Nephron (organoid): ENCODE measurements at regions not wholly inside any gene's neighbourhood (a gene's known extent, or its start where the extent isn't known, plus 50 kb on each side); places are given as distances from the start of the nearest gene placed in this dataset.
"Not testable (repeated sequence)": the region's sequence is repeated elsewhere in the genome, so short reads cannot be mapped to it uniquely, and the experiment has no call there.

Experiments
- H3K27ac Mint-ChIP-seq, 3 experiments: 2 replicates each; pipeline ENCODE4 v1.8.0; 2020; ENCODE audit warnings: mixed read lengths in 3 of 3, mild to moderate bottlenecking in 2 of 3, moderate library complexity in 1 of 3
- H3K27me3 Mint-ChIP-seq: 2 replicates; pipeline ENCODE4 v1.8.0; 2021; ENCODE audit warnings: low read depth, mild to moderate bottlenecking, moderate library complexity, mixed read lengths
- H3K36me3 Mint-ChIP-seq: 2 replicates; pipeline ENCODE4 v1.8.0; 2020; ENCODE audit warnings: low read depth, mixed read lengths
- H3K4me1 Mint-ChIP-seq: 2 replicates; pipeline ENCODE4 v1.8.0; 2020; ENCODE audit warnings: mixed read lengths
- H3K4me3 Mint-ChIP-seq, 3 experiments: 2 replicates each; pipeline ENCODE4 v1.8.0; 2020; ENCODE audit warnings: mild to moderate bottlenecking in 3 of 3, mixed read lengths in 3 of 3, moderate library complexity in 2 of 3
- H3K9me3 Mint-ChIP-seq: 2 replicates; pipeline ENCODE4 v1.8.0; 2020; ENCODE audit warnings: mixed read lengths
- TF ChIP-seq, protein P1 (sequence below), 3 experiments: fragments of 200-600 bp; sonication (generic); IDR thresholded peaks; one replicate each; pipeline ENCODE4 v1.5.0; 2021; ENCODE audit warnings: antibody characterized with exemption in 3 of 3; ENCODE audit not compliant: unreplicated experiment in 3 of 3

DNA sequence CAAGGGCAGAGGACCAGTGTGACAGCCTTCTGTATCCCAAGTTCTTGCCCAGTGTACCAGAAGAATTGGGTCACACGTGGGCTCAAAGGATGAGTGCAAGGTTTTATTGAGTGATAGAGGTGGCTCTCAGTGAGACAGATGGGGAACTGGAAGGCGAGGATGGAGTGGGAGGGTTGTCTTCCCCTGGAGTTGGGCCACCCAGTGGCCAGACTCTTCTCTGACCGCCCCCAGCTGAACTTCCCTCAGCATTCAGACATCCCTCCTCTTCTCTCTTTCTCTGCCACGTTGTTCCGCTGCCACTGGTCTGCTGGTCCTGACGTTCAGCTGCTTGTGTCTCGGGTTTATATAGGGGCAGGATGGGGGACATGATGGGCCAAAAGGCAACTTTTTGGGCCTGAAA is 150.1 kb upstream of the IVNS1ABP start:
- no peaks in the 10 kb centered on the region for H3K36me3 Mint-ChIP-seq
- no peak overlapping the region for H3K4me3 Mint-ChIP-seq
- TF ChIP-seq, protein P1, sequence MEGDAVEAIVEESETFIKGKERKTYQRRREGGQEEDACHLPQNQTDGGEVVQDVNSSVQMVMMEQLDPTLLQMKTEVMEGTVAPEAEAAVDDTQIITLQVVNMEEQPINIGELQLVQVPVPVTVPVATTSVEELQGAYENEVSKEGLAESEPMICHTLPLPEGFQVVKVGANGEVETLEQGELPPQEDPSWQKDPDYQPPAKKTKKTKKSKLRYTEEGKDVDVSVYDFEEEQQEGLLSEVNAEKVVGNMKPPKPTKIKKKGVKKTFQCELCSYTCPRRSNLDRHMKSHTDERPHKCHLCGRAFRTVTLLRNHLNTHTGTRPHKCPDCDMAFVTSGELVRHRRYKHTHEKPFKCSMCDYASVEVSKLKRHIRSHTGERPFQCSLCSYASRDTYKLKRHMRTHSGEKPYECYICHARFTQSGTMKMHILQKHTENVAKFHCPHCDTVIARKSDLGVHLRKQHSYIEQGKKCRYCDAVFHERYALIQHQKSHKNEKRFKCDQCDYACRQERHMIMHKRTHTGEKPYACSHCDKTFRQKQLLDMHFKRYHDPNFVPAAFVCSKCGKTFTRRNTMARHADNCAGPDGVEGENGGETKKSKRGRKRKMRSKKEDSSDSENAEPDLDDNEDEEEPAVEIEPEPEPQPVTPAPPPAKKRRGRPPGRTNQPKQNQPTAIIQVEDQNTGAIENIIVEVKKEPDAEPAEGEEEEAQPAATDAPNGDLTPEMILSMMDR (IDR thresholded peaks at IDR 0.05; ENCODE audit: unreplicated experiment in 3 of 3) = no peak
- no peak overlapping the region for H3K27ac Mint-ChIP-seq
- no peaks in the 10 kb centered on the region for H3K9me3 Mint-ChIP-seq
- peaks cover 12% of the 10 kb centered on the region for H3K4me1 Mint-ChIP-seq
- peaks cover 11% of the 10 kb centered on the region for H3K27me3 Mint-ChIP-seq

DNA sequence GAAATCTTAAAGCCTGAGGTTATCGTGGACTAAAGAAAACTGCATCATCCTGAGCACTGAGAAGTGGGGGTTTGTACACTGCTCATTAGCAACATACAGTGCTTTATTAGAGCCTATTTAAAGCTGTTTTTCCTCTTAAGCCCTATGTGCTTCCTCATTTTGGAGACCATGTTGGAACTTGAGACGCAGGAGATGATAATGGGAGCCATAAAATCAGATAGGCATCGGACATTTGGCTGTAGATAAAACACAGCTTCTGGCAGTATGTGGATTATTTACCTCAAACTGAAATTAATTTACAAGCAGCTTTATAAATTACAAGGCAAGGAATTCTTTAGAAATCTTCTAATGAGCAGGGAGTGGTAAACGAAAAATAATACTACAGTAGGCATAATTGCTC is 147.7 kb upstream of the IVNS1ABP start:
- H3K27me3 Mint-ChIP-seq = peaks cover 8% of the 10 kb centered on the region
- TF ChIP-seq, protein P1 (IDR thresholded peaks at IDR 0.05; ENCODE audit: unreplicated experiment in 3 of 3) = no peak
- peaks cover 12% of the 10 kb centered on the region for H3K4me1 Mint-ChIP-seq
- H3K4me3 Mint-ChIP-seq = no peak overlapping the region
- peaks cover 2% of the 10 kb centered on the region for H3K9me3 Mint-ChIP-seq
- H3K36me3 Mint-ChIP-seq = no peaks in the 10 kb centered on the region
- peak overlapping the region; percentile 5 to 39 (median 14) for H3K27ac Mint-ChIP-seq

DNA sequence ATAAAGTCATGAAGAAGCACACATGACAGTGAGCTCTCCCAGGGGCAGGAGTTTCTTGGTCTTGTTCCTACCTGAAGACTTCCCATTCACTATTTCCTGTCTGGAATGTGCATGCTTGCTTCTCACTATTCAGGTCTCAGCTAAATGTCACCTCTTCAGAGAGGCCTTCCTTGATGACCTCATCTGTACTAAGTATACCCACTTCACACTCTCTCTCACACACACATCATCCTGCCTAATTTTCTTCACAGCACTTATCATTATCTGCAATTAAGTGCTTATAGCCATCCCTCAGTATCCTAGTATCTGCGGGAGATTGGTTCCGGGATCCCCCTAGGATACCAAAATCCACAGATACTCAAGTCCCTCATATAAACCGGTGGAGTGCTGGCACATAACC is 146.4 kb upstream of the IVNS1ABP start:
- Mint-ChIP-seq H3K36me3 (no peaks in the 10 kb centered on the region), H3K4me3 (no peak overlapping the region), H3K9me3 (peaks cover 2% of the 10 kb centered on the region), H3K27me3 (peaks cover 5% of the 10 kb centered on the region), H3K27ac (peak overlapping the region; percentile 52 to 89 (median 82)), H3K4me1 (peaks cover 12% of the 10 kb centered on the region)
- TF ChIP-seq, protein P1 (IDR thresholded peaks at IDR 0.05; ENCODE audit: unreplicated experiment in 3 of 3) = no peak

GRCh38 chr1:185463011-185463410 is 146.0 kb upstream of the IVNS1ABP start:
- Mint-ChIP-seq H3K27ac (peak overlapping the region; percentile 52 to 89 (median 82)), H3K4me3 (no peak overlapping the region)

DNA sequence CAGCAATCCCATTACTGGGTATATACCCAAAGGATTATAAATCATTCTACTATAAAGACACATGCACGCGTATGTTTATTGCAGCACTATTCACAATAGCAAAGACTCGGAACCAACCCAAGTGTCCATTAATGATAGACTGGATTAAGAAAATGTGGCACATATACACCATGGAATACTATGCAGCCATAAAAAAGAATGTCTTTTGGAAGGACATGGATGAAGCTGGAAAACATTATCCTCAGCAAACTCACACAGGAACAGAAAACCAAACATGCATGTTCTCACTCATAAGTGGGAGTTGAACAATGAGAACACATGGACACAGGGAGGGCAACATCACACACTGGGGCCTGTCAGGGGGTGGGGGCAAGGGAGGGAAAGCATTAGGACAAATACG is 143.7 kb upstream of the IVNS1ABP start:
- H3K4me1 Mint-ChIP-seq = peaks cover 12% of the 10 kb centered on the region
- H3K9me3 Mint-ChIP-seq, H3K36me3 Mint-ChIP-seq, H3K27me3 Mint-ChIP-seq, H3K4me3 Mint-ChIP-seq, H3K27ac Mint-ChIP-seq: not testable (repeated sequence)

More at GRCh38 chr1:185463011-185463410, 146.0 kb upstream of the IVNS1ABP start:
- Mint-ChIP-seq H3K27me3 (peaks cover 5% of the 10 kb centered on the region), H3K4me1 (peaks cover 12% of the 10 kb centered on the region), H3K36me3 (no peaks in the 10 kb centered on the region), H3K9me3 (peaks cover 2% of the 10 kb centered on the region)
- TF ChIP-seq, protein P1 (IDR thresholded peaks at IDR 0.05; ENCODE audit: unreplicated experiment in 3 of 3) = no peak

GRCh38 chr1:185459141-185459540 is 142.1 kb upstream of the IVNS1ABP start:
- Mint-ChIP-seq H3K27ac (no peak overlapping the region), H3K27me3 (no peaks in the 10 kb centered on the region), H3K4me3 (no peak overlapping the region), H3K4me1 (peaks cover 5% of the 10 kb centered on the region), H3K36me3 (no peaks in the 10 kb centered on the region), H3K9me3 (peaks cover 2% of the 10 kb centered on the region)
- TF ChIP-seq, protein P1 (IDR thresholded peaks at IDR 0.05; ENCODE audit: unreplicated experiment in 3 of 3) = no peak
